DND-41 (cell line): ENCODE measurements at regions not wholly inside any gene's neighbourhood (a gene's known extent, or its start where the extent isn't known, plus 50 kb on each side); places are given as distances from the start of the nearest gene placed in this dataset.
A peak's percentile ranks its signal among the peaks of the same experiment; 100 is the strongest.

Experiments used
- ATAC-seq: fragments of 200-7000 bp; cut with Tn5 transposase; 3 replicates; pipeline ENCODE4 v1.9.1; 2021; ENCODE audit warnings: low read depth; ENCODE audit not compliant: insufficient read depth
- DNase-seq: peaks from one replicate; pipeline ENCODE4 v3.0.0-alpha.2; 2020
- H2AFZ ChIP-seq: 2 replicates; pipeline ENCODE4 v1.6.0; 2012; ENCODE audit warnings: low read depth, low read length
- H3K27ac ChIP-seq: 2 replicates; pipeline ENCODE4 v1.5.1; 2012; ENCODE audit warnings: low read length, inconsistent platforms
- H3K27me3 ChIP-seq: fragments of 200-600 bp; sonication (generic); 2 replicates; pipeline ENCODE4 v1.6.0; 2012; ENCODE audit warnings: low read length, mild to moderate bottlenecking, inconsistent platforms; ENCODE audit not compliant: insufficient read depth, poor library complexity
- H3K36me3 ChIP-seq: 2 replicates; pipeline ENCODE4 v1.5.1; 2012; ENCODE audit warnings: low read length, inconsistent platforms; ENCODE audit not compliant: insufficient read depth
- H3K4me1 ChIP-seq: 2 replicates; pipeline ENCODE4 v1.5.1; 2012; ENCODE audit warnings: mild to moderate bottlenecking, low read length; ENCODE audit not compliant: insufficient read depth
- H3K4me2 ChIP-seq: 2 replicates; pipeline ENCODE4 v1.6.0; 2012; ENCODE audit warnings: mild to moderate bottlenecking, moderate library complexity, low read length, inconsistent platforms; ENCODE audit not compliant: insufficient read depth
- H3K4me3 ChIP-seq, 2 experiments: fragments of 200-600 bp in 1 of 2; shearing (Covaris generic) in 1 of 2; 2 replicates each; pipeline ENCODE4 v1.5.1; 2012 to 2016; ENCODE audit warnings: inconsistent platforms in 2 of 2, low read length in 2 of 2, mild to moderate bottlenecking in 2 of 2, low read depth in 1 of 2, moderate library complexity in 1 of 2
- H3K79me2 ChIP-seq: 2 replicates; pipeline ENCODE4 v1.6.0; 2012; ENCODE audit warnings: low read length, inconsistent platforms; ENCODE audit not compliant: insufficient read depth
- H3K9ac ChIP-seq: 2 replicates; pipeline ENCODE4 v1.6.0; 2012; ENCODE audit warnings: low read depth, mild to moderate bottlenecking, inconsistent platforms, low read length, moderate library complexity
- H3K9me3 ChIP-seq: 2 replicates; pipeline ENCODE4 v1.5.1; 2012; ENCODE audit warnings: low read length, moderate library complexity, mild to moderate bottlenecking, inconsistent platforms; ENCODE audit not compliant: insufficient read depth, severe bottlenecking
- H4K20me1 ChIP-seq: 2 replicates; pipeline ENCODE4 v1.6.0; 2012; ENCODE audit warnings: low read length; ENCODE audit not compliant: insufficient read depth
- CTCF ChIP-seq: IDR thresholded peaks from 2 replicates; pipeline ENCODE4 v1.5.1; 2012; ENCODE audit warnings: borderline replicate concordance, low read length, moderate library complexity, mild to moderate bottlenecking; ENCODE audit not compliant: poor library complexity, severe bottlenecking; ENCODE audit errors: extremely low read depth
- EZH2 ChIP-seq: IDR thresholded peaks from 3 replicates; pipeline ENCODE4 v1.6.1; 2012; ENCODE audit warnings: borderline replicate concordance, low read depth, mild to moderate bottlenecking, moderate library complexity, low read length, inconsistent platforms; ENCODE audit not compliant: severe bottlenecking

- H2AFZ ChIP-seq, result no peak overlapping the region
- ATAC-seq (no peak), DNase-seq (no peak)
- H3K79me2 ChIP-seq, result no peaks in the 10 kb centered on the region
- TF ChIP-seq EZH2 (no peak), CTCF (no peak)
- H3K4me1 ChIP-seq, result peaks cover 7% of the 10 kb centered on the region
- H3K27me3 ChIP-seq, result no peaks in the 10 kb centered on the region
- H3K4me3 ChIP-seq, result no peak overlapping the region
- H3K9me3 ChIP-seq, result peaks cover 3% of the 10 kb centered on the region
- no peaks in the 10 kb centered on the region for H3K36me3 ChIP-seq
- H3K9ac ChIP-seq, result no peak overlapping the region
- no peaks in the 10 kb centered on the region for H4K20me1 ChIP-seq
- no peak overlapping the region for H3K27ac ChIP-seq
- no peak overlapping the region for H3K4me2 ChIP-seq
Observed at GRCh38 chrX:39967348-39967747, 130.4 kb downstream of the BCOR start.

GRCh38 chrX:39969099-39969818 lies 128.5 kb downstream of the BCOR start:
- Histone ChIP-seq H2AFZ (no peak overlapping the region), H3K36me3 (no peaks in the 10 kb centered on the region), H3K27ac (no peak overlapping the region; the same call in 1 of the 2 replicates), H3K79me2 (no peaks in the 10 kb centered on the region), H3K4me3 (no peak overlapping the region), H3K9ac (no peak overlapping the region), H3K27me3 (no peaks in the 10 kb centered on the region), H3K9me3 (peaks cover 3% of the 10 kb centered on the region), H3K4me1 (peaks cover 7% of the 10 kb centered on the region), H4K20me1 (no peaks in the 10 kb centered on the region), H3K4me2 (no peak overlapping the region)
- DNase-seq (peak; percentile 56), ATAC-seq (peak; percentile 69)
- TF ChIP-seq EZH2, result no peak
- no peak for TF ChIP-seq CTCF

- Histone ChIP-seq H3K27me3 (no peaks in the 10 kb centered on the region), H3K79me2 (no peaks in the 10 kb centered on the region), H3K9ac (no peak overlapping the region), H3K27ac (no peak overlapping the region; the same call in 1 of the 2 replicates), H3K4me1 (peaks cover 7% of the 10 kb centered on the region), H2AFZ (no peak overlapping the region), H3K9me3 (peaks cover 3% of the 10 kb centered on the region), H3K4me2 (no peak overlapping the region), H4K20me1 (no peaks in the 10 kb centered on the region), H3K36me3 (no peaks in the 10 kb centered on the region), H3K4me3 (no peak overlapping the region)
- TF ChIP-seq CTCF (no peak), EZH2 (no peak)
- DNase-seq, result no peak
- ATAC-seq, result no peak
Observed at GRCh38 chrX:39969819-39970504, 127.8 kb downstream of the BCOR start.
